ENCODE measurements at regions not wholly inside any gene's neighbourhood (a gene's known extent, or its start where the extent isn't known, plus 50 kb on each side); places are given as distances from the start of the nearest gene placed in this dataset.

DNA sequence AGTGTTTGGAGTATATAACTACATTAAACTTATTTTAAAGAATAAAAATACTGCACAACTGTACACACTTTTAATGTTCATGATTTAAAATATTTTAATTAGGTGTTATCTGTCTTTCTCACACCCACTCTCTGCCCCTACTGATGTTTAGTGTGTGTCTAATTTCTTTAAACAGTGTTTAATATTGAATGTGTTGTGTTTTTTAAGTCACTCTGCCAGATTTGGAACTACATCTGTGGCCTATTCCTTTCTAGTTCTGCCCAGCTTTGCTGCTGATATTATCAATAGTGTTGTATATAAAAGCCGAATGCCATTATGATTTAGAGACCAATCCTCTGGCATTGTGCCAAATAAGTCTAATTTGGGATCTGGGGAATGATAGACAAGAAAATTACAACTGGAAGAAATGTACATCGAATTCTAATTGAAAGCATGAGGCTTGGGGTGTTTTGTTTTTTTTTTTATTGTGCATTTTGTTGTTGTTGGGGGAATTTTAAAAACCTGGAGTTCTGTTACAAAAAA, 398.0 kb downstream of the CPS1 start:
- TF ChIP-seq, protein P1, sequence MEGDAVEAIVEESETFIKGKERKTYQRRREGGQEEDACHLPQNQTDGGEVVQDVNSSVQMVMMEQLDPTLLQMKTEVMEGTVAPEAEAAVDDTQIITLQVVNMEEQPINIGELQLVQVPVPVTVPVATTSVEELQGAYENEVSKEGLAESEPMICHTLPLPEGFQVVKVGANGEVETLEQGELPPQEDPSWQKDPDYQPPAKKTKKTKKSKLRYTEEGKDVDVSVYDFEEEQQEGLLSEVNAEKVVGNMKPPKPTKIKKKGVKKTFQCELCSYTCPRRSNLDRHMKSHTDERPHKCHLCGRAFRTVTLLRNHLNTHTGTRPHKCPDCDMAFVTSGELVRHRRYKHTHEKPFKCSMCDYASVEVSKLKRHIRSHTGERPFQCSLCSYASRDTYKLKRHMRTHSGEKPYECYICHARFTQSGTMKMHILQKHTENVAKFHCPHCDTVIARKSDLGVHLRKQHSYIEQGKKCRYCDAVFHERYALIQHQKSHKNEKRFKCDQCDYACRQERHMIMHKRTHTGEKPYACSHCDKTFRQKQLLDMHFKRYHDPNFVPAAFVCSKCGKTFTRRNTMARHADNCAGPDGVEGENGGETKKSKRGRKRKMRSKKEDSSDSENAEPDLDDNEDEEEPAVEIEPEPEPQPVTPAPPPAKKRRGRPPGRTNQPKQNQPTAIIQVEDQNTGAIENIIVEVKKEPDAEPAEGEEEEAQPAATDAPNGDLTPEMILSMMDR (IDR thresholded peaks at IDR 0.05): no peak
- no peak for TF ChIP-seq POLR2AphosphoS5 (IDR thresholded peaks at IDR 0.05)

Measured in upper lobe of left lung (tissue), 4 donors.